Aorta (tissue), 5 donors: ENCODE measurements at regions not wholly inside any gene's neighbourhood (a gene's known extent, or its start where the extent isn't known, plus 50 kb on each side); places are given as distances from the start of the nearest gene placed in this dataset.

Experiments
- ATAC-seq: fragments of 200-7000 bp; cut with Tn5 transposase; one replicate; pipeline ENCODE4 v1.9.1; 2022; ENCODE audit warnings: moderate library complexity; ENCODE audit not compliant: low FRiP score
- DNase-seq, 2 donors: peaks; one replicate each; pipeline ENCODE4 v3.0.0-alpha.2; 2020
- H3K27ac ChIP-seq, 2 donors: one replicate each; pipeline ENCODE4 v1.5.1; 2013; ENCODE audit warnings: low read length in 2 of 2, mild to moderate bottlenecking in 2 of 2, moderate library complexity in 2 of 2, control low read depth in 1 of 2, inconsistent platforms in 1 of 2, low read depth in 1 of 2
- H3K27me3 ChIP-seq, 2 donors: one replicate each; pipeline ENCODE4 v1.6.1; 2013; ENCODE audit warnings: control low read depth in 1 of 2, low read length in 1 of 2, mild to moderate bottlenecking in 1 of 2, moderate library complexity in 1 of 2; ENCODE audit not compliant: insufficient read depth in 2 of 2, control insufficient read depth in 1 of 2
- H3K36me3 ChIP-seq, 2 donors: one replicate each; pipeline ENCODE4 v1.6.1; 2013; ENCODE audit warnings: control low read depth in 1 of 2, low read length in 1 of 2, mild to moderate bottlenecking in 1 of 2; ENCODE audit not compliant: insufficient read depth in 2 of 2, control insufficient read depth in 1 of 2
- H3K4me1 ChIP-seq, 2 donors: one replicate each; pipeline ENCODE4 v1.6.1; 2013; ENCODE audit warnings: low read length in 2 of 2, control low read depth in 1 of 2, mild to moderate bottlenecking in 1 of 2, moderate library complexity in 1 of 2; ENCODE audit not compliant: insufficient read depth in 2 of 2, control insufficient read depth in 1 of 2
- H3K4me3 ChIP-seq, 2 donors: one replicate each; pipeline ENCODE4 v1.5.1; 2013; ENCODE audit warnings: low read length in 2 of 2, control low read depth in 1 of 2, mild to moderate bottlenecking in 1 of 2
- H3K9me3 ChIP-seq: one replicate; pipeline ENCODE4 v1.6.1; 2013; ENCODE audit warnings: mild to moderate bottlenecking, low read length; ENCODE audit not compliant: control insufficient read depth
- WGBS, 2 donors: extraction: QIAGEN DNeasy Blood & Tissue Kit; methylation state at CpG; one replicate each; pipeline ENCODE4 v1.1.7; 2013; 5-methylcytosine and 5-hydroxymethylcytosine counted together
- intact Hi-C, 2 donors: fragments of 100-400 bp; cut with DNase I; formaldehyde crosslinking; loops; one replicate each; pipeline versions ENCODE4 v1.14.2 to v1.15.0; 2022
- donor health status: healthy with polysubstance abuse.
- donor health status: Bipolar disorder and iron deficiency.
- donor health status: DM: no; HTN: no; CAD: no.
- donor health status: DM: no; HTN: no; CAD: no.
- donor health status: DM: yes; HTN: yes; CAD: no.

- H3K27ac ChIP-seq, result no peak overlapping the region
- no peaks in the 10 kb centered on the region for H3K27me3 ChIP-seq
- WGBS, 2 donors, result 85 to 88% methylated on average over 8 of the region's 8 CpGs
- H3K9me3 ChIP-seq, result no peaks in the 10 kb centered on the region
- intact Hi-C loops, result loop anchor here (5.0 to 10.0 kb wide), 3 partner anchors 192 to 280 kb away; partner anchors contain the start of gene FOXO1 (in 2 of the 2)
- no peak for DNase-seq
- H3K4me3 ChIP-seq, result no peak overlapping the region
- H3K4me1 ChIP-seq, result peaks cover 0 to 3% of the 10 kb centered on the region in 2 donors
- ATAC-seq, result no peak
- no peaks in the 10 kb centered on the region for H3K36me3 ChIP-seq
Measured at GRCh38 chr13:40472427-40473220, 193.8 kb downstream of the FOXO1 start.

GRCh38 chr13:40475617-40476016, 190.8 kb downstream of the FOXO1 start:
- ATAC-seq, result no peak
- H3K27ac ChIP-seq, result no peak overlapping the region
- peaks cover 0 to 3% of the 10 kb centered on the region in 2 donors for H3K4me1 ChIP-seq
- no peaks in the 10 kb centered on the region for H3K9me3 ChIP-seq
- no peak for DNase-seq
- 94 to 95% methylated on average over 3 of the region's 3 CpGs for WGBS, 2 donors
- intact Hi-C loops, result loop anchor here in 1 of 2 donors (10.0 kb wide), 1 partner anchor 189 kb away; the partner anchor contains the start of gene FOXO1
- H3K36me3 ChIP-seq, result no peaks in the 10 kb centered on the region
- H3K27me3 ChIP-seq, result no peaks in the 10 kb centered on the region
- no peak overlapping the region for H3K4me3 ChIP-seq

GRCh38 chr13:40476175-40476958, 190.1 kb downstream of the FOXO1 start:
- Histone ChIP-seq H3K27ac (peak overlapping the region in 1 of 2 donors; percentile 73), H3K9me3 (no peaks in the 10 kb centered on the region), H3K27me3 (no peaks in the 10 kb centered on the region), H3K36me3 (no peaks in the 10 kb centered on the region), H3K4me3 (no peak overlapping the region), H3K4me1 (no peaks in the 10 kb centered on the region)
- intact Hi-C loops, result loop anchor here in 1 of 2 donors (10.0 kb wide), 1 partner anchor 188 kb away; the partner anchor contains the start of gene FOXO1
- WGBS, 2 donors, result 6% methylated on average over 4 of the region's 4 CpGs
- DNase-seq, result no peak
- peak; percentile 55 for ATAC-seq

GRCh38 chr13:40477623-40478608, 188.5 kb downstream of the FOXO1 start:
- no peaks in the 10 kb centered on the region for H3K27me3 ChIP-seq
- peak; percentile 61 for ATAC-seq
- H3K9me3 ChIP-seq, result no peaks in the 10 kb centered on the region
- intact Hi-C loops, result loop anchor here in 1 of 2 donors (10.0 kb wide), 1 partner anchor 187 kb away; the partner anchor contains the start of gene FOXO1
- no peaks in the 10 kb centered on the region for H3K36me3 ChIP-seq
- no peaks in the 10 kb centered on the region for H3K4me1 ChIP-seq
- WGBS, 2 donors, result 53% methylated on average over 17 of the region's 17 CpGs
- peak in 1 of 2 donors; percentile 69 for DNase-seq
- peak overlapping the region; percentile 32 to 77 for H3K27ac ChIP-seq
- H3K4me3 ChIP-seq, result no peak overlapping the region

GRCh38 chr13:40478775-40479174, 187.7 kb downstream of the FOXO1 start:
- no peaks in the 10 kb centered on the region for H3K27me3 ChIP-seq
- intact Hi-C loops, result loop anchor here in 1 of 2 donors (10.0 kb wide), 1 partner anchor 186 kb away; the partner anchor contains the start of gene FOXO1
- H3K36me3 ChIP-seq, result no peaks in the 10 kb centered on the region
- 82 to 85% methylated on average over 7 of the region's 7 CpGs for WGBS, 2 donors
- peak overlapping the region in 1 of 2 donors; percentile 3 for H3K27ac ChIP-seq
- ATAC-seq, result no peak
- H3K9me3 ChIP-seq, result no peaks in the 10 kb centered on the region
- H3K4me1 ChIP-seq, result no peaks in the 10 kb centered on the region
- no peak for DNase-seq
- no peak overlapping the region for H3K4me3 ChIP-seq

- Histone ChIP-seq H3K9me3 (no peaks in the 10 kb centered on the region), H3K27me3 (no peaks in the 10 kb centered on the region), H3K4me1 (no peaks in the 10 kb centered on the region), H3K36me3 (no peaks in the 10 kb centered on the region), H3K4me3 (no peak overlapping the region), H3K27ac (no peak overlapping the region)
- 96% methylated on average over 28 of the region's 28 CpGs for WGBS, 2 donors
- intact Hi-C loops, result loop anchor here in 1 of 2 donors (10.0 kb wide), 1 partner anchor 185 kb away; the partner anchor contains the start of gene FOXO1
- ATAC-seq (no peak), DNase-seq (no peak)
Measured at GRCh38 chr13:40479196-40479845, 187.1 kb downstream of the FOXO1 start.

- no peaks in the 10 kb centered on the region for H3K27me3 ChIP-seq
- no peak overlapping the region for H3K27ac ChIP-seq
- 61 to 64% methylated on average over 19 of the region's 19 CpGs for WGBS, 2 donors
- ATAC-seq (no peak), DNase-seq (no peak)
- intact Hi-C loops, result no loop called here
- H3K4me1 ChIP-seq, result no peaks in the 10 kb centered on the region
- no peaks in the 10 kb centered on the region for H3K36me3 ChIP-seq
- H3K4me3 ChIP-seq, result no peak overlapping the region
- H3K9me3 ChIP-seq, result no peaks in the 10 kb centered on the region
Measured at GRCh38 chr13:40480012-40480914, 186.2 kb downstream of the FOXO1 start.
